Hepatocyte (in vitro differentiated cells): ENCODE measurements at regions not wholly inside any gene's neighbourhood (a gene's known extent, or its start where the extent isn't known, plus 50 kb on each side); places are given as distances from the start of the nearest gene placed in this dataset.

ENCODE experiments used
- DNase-seq: peaks from one replicate; pipeline ENCODE4 v3.0.0-alpha.2; 2016; ENCODE audit warnings: low spot score
- H2AFZ ChIP-seq: fragments of 200-600 bp; sonication (generic); 2 replicates; pipeline ENCODE4 v1.6.0; 2016; ENCODE audit warnings: antibody characterized with exemption, mild to moderate bottlenecking
- H3K27ac ChIP-seq: fragments of 200-600 bp; sonication (generic); 2 replicates; pipeline ENCODE4 v1.5.1; 2016; ENCODE audit warnings: mild to moderate bottlenecking
- H3K27me3 ChIP-seq: fragments of 200-600 bp; sonication (generic); 2 replicates; pipeline ENCODE4 v1.6.1; 2016
- H3K36me3 ChIP-seq: fragments of 200-600 bp; sonication (generic); replicated peaks from 2 replicates; pipeline ENCODE4 v1.5.1; 2016; ENCODE audit warnings: low read depth; ENCODE audit not compliant: insufficient read depth
- H3K4me1 ChIP-seq: fragments of 200-600 bp; sonication (generic); 2 replicates; pipeline ENCODE4 v1.5.1; 2016; ENCODE audit warnings: mild to moderate bottlenecking, moderate library complexity; ENCODE audit not compliant: insufficient read depth
- H3K4me2 ChIP-seq: fragments of 200-600 bp; sonication (generic); 2 replicates; pipeline ENCODE4 v1.6.0; 2016
- H3K4me3 ChIP-seq: fragments of 200-600 bp; sonication (generic); 2 replicates; pipeline ENCODE4 v1.5.1; 2016; ENCODE audit warnings: mild to moderate bottlenecking
- H3K79me2 ChIP-seq: fragments of 200-600 bp; sonication (generic); 2 replicates; pipeline ENCODE4 v1.6.0; 2017; ENCODE audit warnings: mild to moderate bottlenecking
- H3K9me2 ChIP-seq: fragments of 200-600 bp; sonication (generic); replicated peaks from 2 replicates; pipeline ENCODE4 v1.6.0; 2017; ENCODE audit warnings: mild to moderate bottlenecking; ENCODE audit not compliant: insufficient read depth
- H3K9me3 ChIP-seq: fragments of 200-600 bp; sonication (generic); 2 replicates; pipeline ENCODE4 v1.5.1; 2016; ENCODE audit warnings: low read depth, mild to moderate bottlenecking
- H4K20me1 ChIP-seq: fragments of 200-600 bp; sonication (generic); 2 replicates; pipeline ENCODE4 v1.6.0; 2016; ENCODE audit warnings: mild to moderate bottlenecking; ENCODE audit not compliant: insufficient read depth, poor library complexity, severe bottlenecking
- CTCF ChIP-seq: fragments of 200-600 bp; sonication (generic); IDR thresholded peaks from 2 replicates; pipeline ENCODE4 v1.5.1; 2016; ENCODE audit warnings: antibody characterized with exemption, mild to moderate bottlenecking; ENCODE audit not compliant: poor library complexity
- EZH2 ChIP-seq: fragments of 200-600 bp; sonication (generic); IDR thresholded peaks from 2 replicates; pipeline ENCODE4 v1.6.1; 2016; ENCODE audit warnings: antibody characterized with exemption, mild to moderate bottlenecking, borderline replicate concordance
- EZH2phosphoT487 ChIP-seq: fragments of 200-600 bp; sonication (generic); IDR thresholded peaks from one replicate; pipeline ENCODE4 v1.6.1; 2018; ENCODE audit warnings: antibody characterized with exemption, mild to moderate bottlenecking, low read depth, moderate library complexity; ENCODE audit not compliant: unreplicated experiment, severe bottlenecking
- WGBS: methylation state at CpG from one replicate; pipeline ENCODE4 v1.1.6; 2016; ENCODE audit warnings: low lambda C conversion rate; ENCODE audit errors: missing lambda C conversion rate; 5-methylcytosine and 5-hydroxymethylcytosine counted together

GRCh38 chr7:25967278-25968204 is 184.5 kb upstream of the NFE2L3 start:
- Histone ChIP-seq H3K36me3 (no peaks in the 10 kb centered on the region), H4K20me1 (no peaks in the 10 kb centered on the region), H3K27me3 (no peaks in the 10 kb centered on the region), H2AFZ (no peak overlapping the region), H3K79me2 (no peaks in the 10 kb centered on the region), H3K4me2 (no peak overlapping the region), H3K9me3 (no peaks in the 10 kb centered on the region), H3K27ac (no peak overlapping the region), H3K9me2 (no peaks in the 10 kb centered on the region), H3K4me1 (no peaks in the 10 kb centered on the region), H3K4me3 (no peak overlapping the region)
- WGBS, result 87% methylated on average over 4 of the region's 4 CpGs
- no peak for TF ChIP-seq EZH2phosphoT487
- TF ChIP-seq CTCF, result no peak
- TF ChIP-seq EZH2, result no peak
- DNase-seq, result no peak

DNA sequence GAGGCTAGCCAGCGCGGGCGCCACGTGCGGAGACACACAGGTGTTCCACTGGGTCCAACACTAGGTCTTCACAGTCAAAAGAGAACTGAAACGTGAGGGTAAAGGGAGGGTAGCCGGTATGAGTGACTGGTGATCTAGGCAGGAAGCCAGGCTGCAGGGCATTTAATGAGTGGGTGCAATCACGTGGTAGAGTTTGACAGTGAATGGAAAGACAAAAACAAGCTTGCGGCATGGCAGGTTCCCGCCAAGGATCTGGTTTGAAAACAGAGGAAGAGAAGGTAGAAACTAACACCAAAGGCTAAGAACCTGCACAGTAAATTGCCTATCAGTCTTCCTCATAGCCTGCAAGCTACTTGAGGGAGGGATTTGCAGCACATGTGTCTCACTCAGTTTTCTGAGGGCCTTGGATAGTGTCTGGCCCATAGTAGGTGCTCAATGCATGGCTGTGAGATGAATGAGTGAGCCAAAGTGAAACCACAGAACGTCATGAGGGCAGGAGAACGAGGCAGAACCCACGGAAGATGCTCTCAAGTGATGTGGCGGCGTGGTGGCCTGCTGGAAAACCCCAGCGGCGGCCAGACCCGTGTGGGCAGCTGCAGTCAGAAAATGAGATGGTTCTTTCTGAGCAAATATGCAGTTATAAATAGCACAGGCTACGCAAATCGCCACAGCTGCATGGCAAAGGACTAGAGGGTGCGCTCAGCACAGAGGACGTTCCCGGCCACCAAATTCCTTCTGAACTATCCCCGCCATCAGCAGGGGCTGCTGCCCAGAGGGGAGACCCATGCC is 183.6 kb upstream of the NFE2L3 start:
- TF ChIP-seq EZH2 (no peak), CTCF (no peak), EZH2phosphoT487 (no peak)
- Histone ChIP-seq H3K9me3 (no peaks in the 10 kb centered on the region), H3K27me3 (no peaks in the 10 kb centered on the region), H3K4me3 (no peak overlapping the region), H2AFZ (no peak overlapping the region), H3K79me2 (no peaks in the 10 kb centered on the region), H4K20me1 (no peaks in the 10 kb centered on the region), H3K9me2 (no peaks in the 10 kb centered on the region), H3K4me2 (no peak overlapping the region), H3K27ac (no peak overlapping the region), H3K4me1 (no peaks in the 10 kb centered on the region), H3K36me3 (no peaks in the 10 kb centered on the region)
- no peak for DNase-seq
- 95% methylated on average over 24 of the region's 24 CpGs for WGBS

DNA sequence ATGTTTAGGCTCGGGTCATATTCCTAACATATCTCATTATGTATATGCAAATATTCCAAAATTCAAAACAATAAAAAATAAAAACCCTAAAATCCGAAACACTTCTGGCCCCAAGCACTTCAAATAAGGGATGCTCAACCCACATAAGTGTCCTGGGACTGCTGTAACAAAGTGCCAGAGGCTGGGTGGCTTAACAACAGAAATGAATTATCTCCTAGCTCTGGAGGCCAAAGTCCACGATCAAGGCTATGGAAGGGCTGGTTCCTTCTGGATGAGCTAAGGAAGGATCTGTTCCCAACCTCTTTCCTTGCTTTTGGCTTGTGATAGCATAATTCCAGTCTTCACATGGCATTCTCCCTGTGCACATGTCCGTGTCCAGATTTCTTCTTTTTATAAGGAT is 181.6 kb upstream of the NFE2L3 start:
- Histone ChIP-seq H4K20me1 (no peaks in the 10 kb centered on the region), H3K36me3 (no peaks in the 10 kb centered on the region), H3K27me3 (no peaks in the 10 kb centered on the region), H3K4me1 (no peaks in the 10 kb centered on the region), H3K4me3 (no peak overlapping the region), H2AFZ (no peak overlapping the region), H3K9me3 (no peaks in the 10 kb centered on the region), H3K27ac (no peak overlapping the region), H3K4me2 (no peak overlapping the region), H3K79me2 (no peaks in the 10 kb centered on the region), H3K9me2 (no peaks in the 10 kb centered on the region)
- TF ChIP-seq CTCF, result no peak
- no peak for TF ChIP-seq EZH2
- no peak for TF ChIP-seq EZH2phosphoT487
- no peak for DNase-seq
- WGBS, result 85% methylated on average over 4 of the region's 4 CpGs
